Osteoblast (primary cell): ENCODE measurements at regions not wholly inside any gene's neighbourhood (a gene's known extent, or its start where the extent isn't known, plus 50 kb on each side); places are given as distances from the start of the nearest gene placed in this dataset.

Experiments used
- DNase-seq: peaks from one replicate; pipeline ENCODE4 v3.0.0; 2011; ENCODE audit warnings: low spot score, mixed read lengths; ENCODE audit not compliant: insufficient read length; ENCODE audit errors: missing footprints
- H2AFZ ChIP-seq: 2 replicates; pipeline ENCODE4 v1.6.0; 2011; ENCODE audit warnings: mild to moderate bottlenecking, low read length
- H3K27ac ChIP-seq: 2 replicates; pipeline ENCODE4 v1.5.1; 2011; ENCODE audit warnings: mild to moderate bottlenecking, low read depth, low read length, moderate library complexity
- H3K27me3 ChIP-seq: 2 replicates; pipeline ENCODE4 v1.6.0; 2012; ENCODE audit warnings: mild to moderate bottlenecking, control low read depth, inconsistent platforms, low read length, moderate library complexity; ENCODE audit not compliant: insufficient read depth
- H3K36me3 ChIP-seq: 2 replicates; pipeline ENCODE4 v1.5.1; 2011; ENCODE audit warnings: mild to moderate bottlenecking, low read length, control low read depth, moderate library complexity; ENCODE audit not compliant: insufficient read depth
- H3K4me1 ChIP-seq: 2 replicates; pipeline ENCODE4 v1.5.1; 2011; ENCODE audit warnings: mild to moderate bottlenecking, low read length, control low read depth, moderate library complexity; ENCODE audit not compliant: insufficient read depth
- H3K4me2 ChIP-seq: 2 replicates; pipeline ENCODE4 v1.6.0; 2011; ENCODE audit warnings: mild to moderate bottlenecking, low read length; ENCODE audit not compliant: insufficient read depth
- H3K4me3 ChIP-seq: fragments of 200-600 bp; sonication (generic); 3 replicates; pipeline ENCODE4 v1.5.1; 2012; ENCODE audit warnings: mild to moderate bottlenecking, low read length, inconsistent platforms; ENCODE audit not compliant: insufficient read depth
- H3K79me2 ChIP-seq: 2 replicates; pipeline ENCODE4 v1.6.0; 2012; ENCODE audit warnings: mild to moderate bottlenecking, low read length, control low read depth, inconsistent platforms; ENCODE audit not compliant: insufficient read depth
- H3K9me3 ChIP-seq: 2 replicates; pipeline ENCODE4 v1.5.1; 2011; ENCODE audit warnings: low read depth, low read length, control low read depth
- H4K20me1 ChIP-seq: 2 replicates; pipeline ENCODE4 v1.6.0; 2012; ENCODE audit warnings: mild to moderate bottlenecking, low read length, control low read depth; ENCODE audit not compliant: insufficient read depth
- CTCF ChIP-seq: IDR thresholded peaks from 2 replicates; pipeline ENCODE4 v1.5.1; 2011; ENCODE audit warnings: mild to moderate bottlenecking, low read depth, low read length, moderate library complexity; ENCODE audit errors: extremely low read depth

GRCh38 chr5:39998518-39998917, 573.7 kb upstream of the DAB2 start:
- Histone ChIP-seq H3K9me3 (no peaks in the 10 kb centered on the region), H3K36me3 (no peaks in the 10 kb centered on the region), H3K27ac (no peak overlapping the region), H3K4me1 (no peaks in the 10 kb centered on the region), H4K20me1 (no peaks in the 10 kb centered on the region), H3K79me2 (no peaks in the 10 kb centered on the region), H2AFZ (no peak overlapping the region), H3K4me2 (no peak overlapping the region), H3K4me3 (no peak overlapping the region), H3K27me3 (no peaks in the 10 kb centered on the region)
- TF ChIP-seq CTCF = no peak
- DNase-seq = no peak

DNA sequence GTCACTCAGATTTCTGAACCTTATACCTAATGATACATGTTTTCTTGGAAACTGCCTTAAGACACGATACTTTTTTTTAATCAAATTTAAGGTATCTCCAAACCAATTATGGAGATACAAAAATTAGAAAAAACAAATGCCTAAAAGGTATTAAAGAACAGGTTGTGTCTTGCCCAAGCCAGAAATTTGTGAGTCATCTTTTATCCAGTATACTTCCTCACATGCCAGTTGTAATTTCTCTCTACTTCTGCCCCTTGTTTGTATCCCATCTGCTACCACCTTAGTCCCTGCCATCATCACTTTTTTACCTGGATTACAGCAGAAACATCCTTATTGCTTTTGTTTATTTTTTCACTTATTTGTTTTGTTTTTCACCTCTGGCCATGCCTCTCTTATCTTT, 571.2 kb upstream of the DAB2 start:
- Histone ChIP-seq H4K20me1 (no peaks in the 10 kb centered on the region), H3K4me3 (no peak overlapping the region), H3K27ac (no peak overlapping the region), H3K4me1 (no peaks in the 10 kb centered on the region), H3K4me2 (no peak overlapping the region), H3K27me3 (no peaks in the 10 kb centered on the region), H3K79me2 (no peaks in the 10 kb centered on the region), H2AFZ (no peak overlapping the region), H3K9me3 (no peaks in the 10 kb centered on the region), H3K36me3 (no peaks in the 10 kb centered on the region)
- TF ChIP-seq CTCF = no peak
- no peak for DNase-seq

DNA sequence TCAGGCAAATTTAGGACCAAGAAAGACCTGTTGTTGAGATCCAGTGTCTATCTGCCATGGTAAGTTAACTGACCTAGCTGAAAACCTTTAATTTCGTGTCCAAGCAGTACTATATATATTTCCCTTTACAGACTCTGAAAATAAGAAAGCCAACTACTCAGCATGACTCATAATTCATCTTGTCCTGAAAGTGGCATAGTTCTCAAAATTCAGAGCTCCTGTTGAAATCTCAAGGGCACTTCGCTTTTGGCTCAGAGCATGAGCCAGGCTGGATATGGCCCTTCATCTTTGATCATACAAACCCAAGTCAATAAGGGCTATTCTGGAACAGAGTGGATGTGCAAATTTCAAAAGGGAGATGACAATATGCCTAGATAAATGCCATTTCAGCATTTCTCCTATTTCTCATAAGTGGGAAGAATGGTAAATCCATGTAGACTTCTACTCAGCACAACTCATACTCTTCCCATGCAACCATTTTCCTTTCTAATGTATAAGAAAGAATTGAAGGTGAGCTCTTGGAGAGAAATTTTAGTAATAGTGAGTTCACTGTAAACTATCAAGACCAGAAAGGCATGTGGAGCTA, 567.9 kb upstream of the DAB2 start:
- H3K4me2 ChIP-seq = no peak overlapping the region
- H3K4me3 ChIP-seq = no peak overlapping the region
- no peaks in the 10 kb centered on the region for H3K9me3 ChIP-seq
- TF ChIP-seq CTCF = no peak
- H3K4me1 ChIP-seq = no peaks in the 10 kb centered on the region
- H3K36me3 ChIP-seq = no peaks in the 10 kb centered on the region
- no peak overlapping the region for H3K27ac ChIP-seq
- no peak overlapping the region for H2AFZ ChIP-seq
- H3K27me3 ChIP-seq = no peaks in the 10 kb centered on the region
- H4K20me1 ChIP-seq = no peaks in the 10 kb centered on the region
- peak; percentile 34 for DNase-seq
- H3K79me2 ChIP-seq = no peaks in the 10 kb centered on the region

DNA sequence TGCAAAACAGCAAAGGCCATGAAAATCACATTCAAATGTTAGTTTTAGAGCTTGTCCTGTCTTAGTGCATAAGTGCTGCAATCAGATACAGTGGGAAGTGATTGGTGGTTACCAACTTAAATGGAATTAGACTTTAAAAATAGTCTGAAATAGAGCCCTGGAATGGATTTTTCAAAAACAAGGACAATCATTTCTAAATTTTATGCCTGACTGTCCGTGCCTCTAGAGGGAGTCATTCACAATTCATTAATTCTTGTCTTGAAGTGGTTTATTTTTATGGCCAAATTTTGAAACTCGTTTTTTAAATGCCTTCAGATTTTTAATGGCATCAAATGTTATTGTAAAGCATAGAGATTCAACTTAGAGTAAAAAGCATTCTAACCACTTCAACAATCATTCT, 561.8 kb upstream of the DAB2 start:
- no peaks in the 10 kb centered on the region for H3K4me1 ChIP-seq
- H3K36me3 ChIP-seq = no peaks in the 10 kb centered on the region
- H3K9me3 ChIP-seq = no peaks in the 10 kb centered on the region
- H4K20me1 ChIP-seq = no peaks in the 10 kb centered on the region
- no peak for DNase-seq
- H3K79me2 ChIP-seq = no peaks in the 10 kb centered on the region
- H2AFZ ChIP-seq = no peak overlapping the region
- no peaks in the 10 kb centered on the region for H3K27me3 ChIP-seq
- H3K4me2 ChIP-seq = no peak overlapping the region
- TF ChIP-seq CTCF = peak; percentile 37
- no peak overlapping the region for H3K4me3 ChIP-seq
- no peak overlapping the region for H3K27ac ChIP-seq
